K562 (cell line): ENCODE measurements at regions not wholly inside any gene's neighbourhood (a gene's known extent, or its start where the extent isn't known, plus 50 kb on each side); places are given as distances from the start of the nearest gene placed in this dataset.

Experiments
- ATAC-seq: fragments of 200-7000 bp; cut with Tn5 transposase; 3 replicates; pipeline ENCODE4 v1.9.1; 2020; ENCODE audit warnings: moderate library complexity
- BruUV-seq: library from RNA; stranded (reverse); fragments of 400-500 nt; replicated peaks from 2 replicates; lab custom pipeline; 2021; lab: Mats Ljungman, UMichigan
- CTCF ChIA-PET: fragments of 300-600 bp; formaldehyde crosslinking; extraction: SDS; loops from one replicate; lab custom pipeline; 2021; ENCODE audit warnings: low intra/inter-chr PET ratio; lab: Yijun Ruan, JAX
- POLR2A ChIA-PET: fragments of 300-600, 350-650 bp; sonication (Branson Sonifier 250); formaldehyde crosslinking; extraction: SDS; loops from one replicate; lab custom pipeline; 2021; ENCODE audit warnings: antibody characterized with exemption, inconsistent platforms; lab: Yijun Ruan, JAX
- DNase-seq, 4 experiments: peaks; one replicate each; pipeline versions ENCODE4 v3.0.0 to v3.0.0-alpha.2; 2011 to 2018; ENCODE audit warnings: low spot score in 3 of 4, mixed read lengths in 3 of 4; ENCODE audit errors: extremely low read depth in 1 of 4
- FAIRE-seq: peaks from 2 replicates; lab custom pipeline; 2011; peaks lifted over from hg19 to GRCh38; lab: Jason Lieb, UNC
- H2AFZ ChIP-seq: 2 replicates; pipeline ENCODE4 v1.6.0; 2011; ENCODE audit warnings: low read depth, low read length, control low read depth, inconsistent platforms
- H3K27ac ChIP-seq: fragments of 200-600 bp; 3 replicates; pipeline ENCODE4 v1.8.0; 2011; ENCODE audit warnings: low read depth, mild to moderate bottlenecking, control low read depth, inconsistent platforms, low read length, moderate library complexity, mixed read lengths; ENCODE audit errors: extremely low read depth
- H3K27me3 ChIP-seq, 2 experiments: fragments of 300-600 bp in 1 of 2; 2 replicates in 1 of 2; 3 replicates in 1 of 2; pipeline versions ENCODE4 v1.6.0 to v1.8.0; 2011; ENCODE audit warnings: inconsistent platforms in 2 of 2, low read length in 2 of 2, mild to moderate bottlenecking in 1 of 2, mixed read lengths in 1 of 2, moderate library complexity in 1 of 2; ENCODE audit not compliant: control insufficient read depth in 2 of 2, insufficient read depth in 2 of 2
- H3K36me3 ChIP-seq: fragments of 300-600 bp; 3 replicates; pipeline ENCODE4 v1.8.0; 2011; ENCODE audit warnings: mild to moderate bottlenecking, low read length, inconsistent platforms; ENCODE audit not compliant: control insufficient read depth, insufficient read depth
- H3K4me1 ChIP-seq, 2 experiments: fragments of 200-600 bp in 1 of 2; replicated peaks in 1 of 2; 2 replicates in 1 of 2; 3 replicates in 1 of 2; pipeline versions ENCODE4 v1.5.1 to v1.8.0; 2011; ENCODE audit warnings: inconsistent platforms in 2 of 2, low read length in 2 of 2, mild to moderate bottlenecking in 1 of 2, mixed read lengths in 1 of 2, moderate library complexity in 1 of 2; ENCODE audit not compliant: control insufficient read depth in 2 of 2, insufficient read depth in 2 of 2
- H3K4me2 ChIP-seq: 2 replicates; pipeline ENCODE4 v1.6.1; 2011; ENCODE audit warnings: low read length, control low read depth, inconsistent platforms, mixed read lengths; ENCODE audit not compliant: insufficient read depth
- H3K4me3 ChIP-seq: fragments of 200-600 bp; sonication (generic), shearing (Covaris generic); 2 replicates; pipeline ENCODE4 v1.5.1; 2016; ENCODE audit warnings: control low read depth, inconsistent platforms
- H3K79me2 ChIP-seq: fragments of 200-600 bp; 3 replicates; pipeline ENCODE4 v1.8.0; 2011; ENCODE audit warnings: low read length, inconsistent platforms; ENCODE audit not compliant: control insufficient read depth, insufficient read depth
- H3K9ac ChIP-seq, 2 experiments: 2 replicates each; pipeline versions ENCODE4 v1.6.0 to v1.6.1; 2011; ENCODE audit warnings: low read depth in 2 of 2, low read length in 2 of 2, control low read depth in 1 of 2, inconsistent platforms in 1 of 2, mild to moderate bottlenecking in 1 of 2, mixed read lengths in 1 of 2; ENCODE audit not compliant: insufficient read depth in 1 of 2
- H3K9me1 ChIP-seq: one replicate; pipeline ENCODE4 v1.6.0; 2011; ENCODE audit warnings: inconsistent platforms, mild to moderate bottlenecking, low read length, moderate library complexity; ENCODE audit not compliant: control insufficient read depth, insufficient read depth
- H3K9me3 ChIP-seq: replicated peaks from 2 replicates; pipeline ENCODE4 v1.5.1; 2011; ENCODE audit warnings: low read depth, low read length, inconsistent platforms; ENCODE audit not compliant: control insufficient read depth, insufficient read depth
- H4K20me1 ChIP-seq: replicated peaks from 2 replicates; pipeline ENCODE4 v1.6.1; 2011; ENCODE audit warnings: low read length, inconsistent platforms, mixed read lengths; ENCODE audit not compliant: control insufficient read depth, insufficient read depth
- ASH1L ChIP-seq: fragments of 450-650 bp; IDR thresholded peaks from 2 replicates; pipeline ENCODE4 v1.6.1; 2018; ENCODE audit warnings: borderline replicate concordance, mild to moderate bottlenecking, low read depth; ENCODE audit not compliant: partially characterized antibody
- DIDO1 ChIP-seq: fragments of 450-650 bp; IDR thresholded peaks from 2 replicates; pipeline ENCODE4 v1.6.1; 2016; ENCODE audit warnings: low read depth, missing biosample characterization, missing genetic modification characterization
- ESRRB ChIP-seq: fragments of 250-450 bp; sonication (Bioruptor Pico); IDR thresholded peaks from 2 replicates; pipeline ENCODE4 v1.5.0; 2020; ENCODE audit warnings: mild to moderate bottlenecking, moderate library complexity, borderline replicate concordance
- HDAC2 ChIP-seq: fragments of 450-650 bp; IDR thresholded peaks from 2 replicates; pipeline ENCODE4 v1.6.1; 2016; ENCODE audit warnings: mild to moderate bottlenecking
- PRPF4 ChIP-seq: fragments of 200-400 bp; formaldehyde crosslinking; IDR thresholded peaks from one replicate; pipeline ENCODE4 v1.6.1; 2017; ENCODE audit warnings: low read length, low read depth, mild to moderate bottlenecking; ENCODE audit not compliant: insufficient read depth, poor library complexity, severe bottlenecking
- SRSF3 ChIP-seq: fragments of 200-400 bp; formaldehyde crosslinking; IDR thresholded peaks from 2 replicates; pipeline ENCODE4 v1.6.1; 2016; ENCODE audit warnings: mild to moderate bottlenecking, low read length, moderate library complexity; ENCODE audit not compliant: insufficient read depth
- STAT5B ChIP-seq: fragments of 250-450 bp; sonication (Bioruptor Pico); IDR thresholded peaks from 2 replicates; pipeline ENCODE4 v1.8.0; 2021; ENCODE audit warnings: mild to moderate bottlenecking, inconsistent platforms
- XRCC5 ChIP-seq: fragments of 200-400 bp; formaldehyde crosslinking; IDR thresholded peaks from 2 replicates; pipeline ENCODE4 v1.6.1; 2017; ENCODE audit warnings: low read depth, mild to moderate bottlenecking, low read length
- ZBTB43 ChIP-seq: sonication (generic); formaldehyde crosslinking; IDR thresholded peaks from 2 replicates; pipeline ENCODE4 v1.8.0; 2023; ENCODE audit warnings: mild to moderate bottlenecking, missing genetic modification reagents
- ZFP36 ChIP-seq: fragments of 150-350 bp; IDR thresholded peaks from 2 replicates; pipeline ENCODE4 v1.6.1; 2018; ENCODE audit warnings: low read length, low read depth; ENCODE audit not compliant: partially characterized antibody
- ZNF239 ChIP-seq: fragments of 250-450 bp; sonication (Bioruptor Pico); IDR thresholded peaks from 2 replicates; pipeline ENCODE4 v1.4.0; 2020; ENCODE audit warnings: mild to moderate bottlenecking
- in situ Hi-C: fragments of 300-500 bp; cut with MboI; formaldehyde crosslinking; loops from 4 replicates; pipeline ENCODE4 v1.15.0; 2018; ENCODE audit warnings: inconsistent platforms, mixed read lengths
- intact Hi-C: fragments of 100-400 bp; cut with micrococcal nuclease; formaldehyde crosslinking; loops from 2 replicates; pipeline ENCODE4 v1.14.2; 2022

- in situ Hi-C loops: no loop called here
- H3K4me2 ChIP-seq: no peak overlapping the region
- H3K9me1 ChIP-seq: no peaks in the 10 kb centered on the region
- no peak overlapping the region for H3K27ac ChIP-seq
- intact Hi-C loops: no loop called here
- no peaks in the 10 kb centered on the region for H3K4me1 ChIP-seq
- no TSS peak for BruUV-seq
- H3K9ac ChIP-seq: no peak overlapping the region
- DNase-seq (no peak), ATAC-seq (no peak), FAIRE-seq (no peak)
- no peak overlapping the region for H2AFZ ChIP-seq
- TF ChIP-seq STAT5B (CRISPR knock-in tag) (no peak), ASH1L (no peak), ZFP36 (no peak), ESRRB (CRISPR knock-in tag) (no peak), ZBTB43 (CRISPR knock-in tag) (no peak), SRSF3 (no peak), XRCC5 (no peak), HDAC2 (no peak), DIDO1 (tag) (no peak), PRPF4 (no peak), ZNF239 (CRISPR knock-in tag) (no peak)
- ChIA-PET POLR2A (no interaction called here), CTCF (no interaction called here)
- no peak overlapping the region for H3K4me3 ChIP-seq
- no peaks in the 10 kb centered on the region for H4K20me1 ChIP-seq
- no peaks in the 10 kb centered on the region for H3K9me3 ChIP-seq
- H3K79me2 ChIP-seq: no peaks in the 10 kb centered on the region
- no peaks in the 10 kb centered on the region for H3K36me3 ChIP-seq
- H3K27me3 ChIP-seq: no peaks in the 10 kb centered on the region
Measured at GRCh38 chr12:87305481-87305880, 723.7 kb downstream of the C12orf50 start.
